Type B pancreatic cell (in vitro differentiated cells): ENCODE measurements at regions not wholly inside any gene's neighbourhood (a gene's known extent, or its start where the extent isn't known, plus 50 kb on each side); places are given as distances from the start of the nearest gene placed in this dataset.
A peak's percentile ranks its signal among the peaks of the same experiment; 100 is the strongest.

Experiments
- DNase-seq: peaks from one replicate; pipeline ENCODE4 v3.0.0; 2021; ENCODE audit warnings: mixed read lengths; ENCODE audit not compliant: unreplicated experiment; ENCODE audit errors: extremely low spot score
- H3K27ac Mint-ChIP-seq: 2 replicates; pipeline ENCODE4 v1.8.0; 2021; ENCODE audit warnings: mild to moderate bottlenecking, mixed read lengths
- H3K27me3 Mint-ChIP-seq: 2 replicates; pipeline ENCODE4 v1.8.0; 2021; ENCODE audit warnings: mixed read lengths
- H3K36me3 Mint-ChIP-seq: 2 replicates; pipeline ENCODE4 v1.8.0; 2021; ENCODE audit warnings: mixed read lengths
- H3K4me1 Mint-ChIP-seq: one replicate; pipeline ENCODE4 v1.8.0; 2021; ENCODE audit warnings: mixed read lengths; ENCODE audit not compliant: unreplicated experiment
- H3K4me3 Mint-ChIP-seq: 2 replicates; pipeline ENCODE4 v1.8.0; 2021; ENCODE audit warnings: mild to moderate bottlenecking, mixed read lengths
- H3K9me3 Mint-ChIP-seq: 2 replicates; pipeline ENCODE4 v1.8.0; 2021; ENCODE audit warnings: mixed read lengths
- CTCF ChIP-seq: fragments of 200-600 bp; sonication (generic); conservative IDR thresholded peaks from 2 replicates; pipeline ENCODE4 v1.5.0; 2021; ENCODE audit warnings: antibody characterized with exemption, mild to moderate bottlenecking

GRCh38 chr2:66930339-66931220 is 466.6 kb upstream of the ETAA1 start:
- peaks cover 21% of the 10 kb centered on the region for H3K4me1 Mint-ChIP-seq
- H3K4me3 Mint-ChIP-seq = peak overlapping the region; percentile 68
- no peak for DNase-seq
- no peaks in the 10 kb centered on the region for H3K36me3 Mint-ChIP-seq
- TF ChIP-seq CTCF = no peak
- H3K27me3 Mint-ChIP-seq = no peaks in the 10 kb centered on the region
- peak overlapping the region; percentile 90 for H3K27ac Mint-ChIP-seq
- H3K9me3 Mint-ChIP-seq = peaks cover 14% of the 10 kb centered on the region

GRCh38 chr2:66938471-66938967 is 458.6 kb upstream of the ETAA1 start:
- Mint-ChIP-seq H3K9me3 (no peaks in the 10 kb centered on the region), H3K4me3 (no peak overlapping the region), H3K27me3 (no peaks in the 10 kb centered on the region), H3K27ac (no peak overlapping the region), H3K36me3 (peaks cover 8% of the 10 kb centered on the region), H3K4me1 (peaks cover 25% of the 10 kb centered on the region)
- DNase-seq = no peak
- no peak for TF ChIP-seq CTCF

GRCh38 chr2:66940080-66940479 is 457.1 kb upstream of the ETAA1 start:
- no peak for DNase-seq
- peaks cover 8% of the 10 kb centered on the region for H3K36me3 Mint-ChIP-seq
- H3K27me3 Mint-ChIP-seq = no peaks in the 10 kb centered on the region
- H3K4me1 Mint-ChIP-seq = peaks cover 25% of the 10 kb centered on the region
- no peak overlapping the region for H3K4me3 Mint-ChIP-seq
- H3K9me3 Mint-ChIP-seq = peaks cover 7% of the 10 kb centered on the region
- TF ChIP-seq CTCF = no peak
- no peak overlapping the region for H3K27ac Mint-ChIP-seq

GRCh38 chr2:66948234-66948633 is 448.9 kb upstream of the ETAA1 start:
- H3K9me3 Mint-ChIP-seq = peaks cover 7% of the 10 kb centered on the region
- TF ChIP-seq CTCF = no peak
- H3K27ac Mint-ChIP-seq = no peak overlapping the region
- DNase-seq = no peak
- H3K27me3 Mint-ChIP-seq = peaks cover 8% of the 10 kb centered on the region
- H3K4me1 Mint-ChIP-seq = no peaks in the 10 kb centered on the region
- no peaks in the 10 kb centered on the region for H3K36me3 Mint-ChIP-seq
- H3K4me3 Mint-ChIP-seq = no peak overlapping the region

- H3K4me3 Mint-ChIP-seq = no peak overlapping the region
- no peak for TF ChIP-seq CTCF
Observed at GRCh38 chr2:66957198-66957597, 439.9 kb upstream of the ETAA1 start.

More at GRCh38 chr2:66957198-66957597, 439.9 kb upstream of the ETAA1 start:
- no peak for DNase-seq
- peaks cover 4% of the 10 kb centered on the region for H3K9me3 Mint-ChIP-seq
- peaks cover 3% of the 10 kb centered on the region for H3K27me3 Mint-ChIP-seq
- no peak overlapping the region for H3K27ac Mint-ChIP-seq
- peaks cover 4% of the 10 kb centered on the region for H3K36me3 Mint-ChIP-seq
- peaks cover 36% of the 10 kb centered on the region for H3K4me1 Mint-ChIP-seq
